ENCODE measurements at regions not wholly inside any gene's neighbourhood (a gene's known extent, or its start where the extent isn't known, plus 50 kb on each side); places are given as distances from the start of the nearest gene placed in this dataset.

- H3K4me1 ChIP-seq (ENCODE audit: insufficient read depth, poor library complexity, severe bottlenecking), result no peaks in the 10 kb centered on the region
- H3K27me3 ChIP-seq (ENCODE audit: insufficient read depth, poor library complexity, severe bottlenecking), result no peaks in the 10 kb centered on the region
- no peaks in the 10 kb centered on the region for H3K9me3 ChIP-seq (ENCODE audit: severe bottlenecking)
- H3K36me3 ChIP-seq (ENCODE audit: low read depth), result no peaks in the 10 kb centered on the region
- H3K4me3 ChIP-seq (ENCODE audit: severe bottlenecking), result no peak overlapping the region
- no peak for DNase-seq (ENCODE audit: low spot score)
- no peak overlapping the region for H3K27ac ChIP-seq (ENCODE audit: poor library complexity, severe bottlenecking)
- TF ChIP-seq, protein P1, sequence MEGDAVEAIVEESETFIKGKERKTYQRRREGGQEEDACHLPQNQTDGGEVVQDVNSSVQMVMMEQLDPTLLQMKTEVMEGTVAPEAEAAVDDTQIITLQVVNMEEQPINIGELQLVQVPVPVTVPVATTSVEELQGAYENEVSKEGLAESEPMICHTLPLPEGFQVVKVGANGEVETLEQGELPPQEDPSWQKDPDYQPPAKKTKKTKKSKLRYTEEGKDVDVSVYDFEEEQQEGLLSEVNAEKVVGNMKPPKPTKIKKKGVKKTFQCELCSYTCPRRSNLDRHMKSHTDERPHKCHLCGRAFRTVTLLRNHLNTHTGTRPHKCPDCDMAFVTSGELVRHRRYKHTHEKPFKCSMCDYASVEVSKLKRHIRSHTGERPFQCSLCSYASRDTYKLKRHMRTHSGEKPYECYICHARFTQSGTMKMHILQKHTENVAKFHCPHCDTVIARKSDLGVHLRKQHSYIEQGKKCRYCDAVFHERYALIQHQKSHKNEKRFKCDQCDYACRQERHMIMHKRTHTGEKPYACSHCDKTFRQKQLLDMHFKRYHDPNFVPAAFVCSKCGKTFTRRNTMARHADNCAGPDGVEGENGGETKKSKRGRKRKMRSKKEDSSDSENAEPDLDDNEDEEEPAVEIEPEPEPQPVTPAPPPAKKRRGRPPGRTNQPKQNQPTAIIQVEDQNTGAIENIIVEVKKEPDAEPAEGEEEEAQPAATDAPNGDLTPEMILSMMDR (IDR thresholded peaks at IDR 0.05; ENCODE audit: poor library complexity, severe bottlenecking), result no peak
- no peak for ATAC-seq (ENCODE audit: low read depth)
Observed at GRCh38 chr6:143616741-143617140, 61.0 kb upstream of the PHACTR2 start.

DNA sequence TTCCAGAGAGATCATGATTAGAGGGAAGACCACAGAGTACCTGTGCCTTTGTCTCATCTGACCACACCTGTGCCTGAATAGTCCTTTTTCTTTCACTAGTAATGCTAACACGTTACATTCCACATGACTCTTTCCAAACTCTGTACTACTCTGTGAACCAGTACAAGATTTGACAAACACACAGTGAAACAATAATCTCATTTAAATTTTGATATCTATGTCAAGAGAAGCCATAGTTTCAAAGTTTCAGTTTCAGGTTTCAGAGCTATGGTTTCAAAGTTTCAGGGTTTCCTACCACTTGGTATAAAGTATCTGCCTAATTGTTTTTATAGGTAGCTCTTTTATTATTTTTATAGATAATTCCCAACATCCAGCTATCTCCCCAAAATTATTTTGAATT, 62.0 kb upstream of the PHACTR2 start:
- ATAC-seq (ENCODE audit: low read depth), result no peak
- H3K27ac ChIP-seq (ENCODE audit: poor library complexity, severe bottlenecking), result no peak overlapping the region
- TF ChIP-seq, protein P1 (IDR thresholded peaks at IDR 0.05; ENCODE audit: poor library complexity, severe bottlenecking), result no peak

DNA sequence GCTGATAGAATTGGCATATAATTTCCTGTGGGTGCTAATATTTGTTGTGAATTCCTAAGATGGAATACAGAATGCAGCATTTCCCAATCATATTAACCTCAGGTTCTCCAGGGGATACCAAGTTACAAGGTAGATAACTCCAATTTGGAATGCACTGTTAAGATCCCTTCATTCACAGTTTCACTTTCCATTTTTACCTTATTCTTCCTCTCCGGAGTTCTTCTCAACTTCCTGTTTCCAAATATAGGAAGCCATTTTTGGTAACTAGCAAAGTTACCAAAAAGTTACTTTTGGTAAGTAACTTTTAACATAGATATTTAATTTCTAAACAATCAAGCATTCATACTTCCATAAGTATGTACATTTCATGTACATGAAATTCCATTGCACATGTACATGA, 63.5 kb upstream of the PHACTR2 start:
- ATAC-seq (ENCODE audit: low read depth) (no peak), DNase-seq (ENCODE audit: low spot score) (no peak)
- TF ChIP-seq, protein P1 (IDR thresholded peaks at IDR 0.05; ENCODE audit: poor library complexity, severe bottlenecking), result no peak

More for the DNA sequence above, 62.0 kb upstream of the PHACTR2 start:
- H3K4me3 ChIP-seq (ENCODE audit: severe bottlenecking), result no peak overlapping the region
- no peak for DNase-seq (ENCODE audit: low spot score)
- H3K27me3 ChIP-seq (ENCODE audit: insufficient read depth, poor library complexity, severe bottlenecking), result no peaks in the 10 kb centered on the region
- H3K9me3 ChIP-seq (ENCODE audit: severe bottlenecking), result no peaks in the 10 kb centered on the region
- H3K4me1 ChIP-seq (ENCODE audit: insufficient read depth, poor library complexity, severe bottlenecking), result no peaks in the 10 kb centered on the region
- H3K36me3 ChIP-seq (ENCODE audit: low read depth), result no peaks in the 10 kb centered on the region

GRCh38 chr6:143613749-143614148, 64.0 kb upstream of the PHACTR2 start:
- no peaks in the 10 kb centered on the region for H3K27me3 ChIP-seq (ENCODE audit: insufficient read depth, poor library complexity, severe bottlenecking)
- no peak for DNase-seq (ENCODE audit: low spot score)
- TF ChIP-seq, protein P1 (IDR thresholded peaks at IDR 0.05; ENCODE audit: poor library complexity, severe bottlenecking), result no peak
- no peak overlapping the region for H3K27ac ChIP-seq (ENCODE audit: poor library complexity, severe bottlenecking)
- ATAC-seq (ENCODE audit: low read depth), result no peak
- no peak overlapping the region for H3K4me3 ChIP-seq (ENCODE audit: severe bottlenecking)
- H3K9me3 ChIP-seq (ENCODE audit: severe bottlenecking), result no peaks in the 10 kb centered on the region
- H3K4me1 ChIP-seq (ENCODE audit: insufficient read depth, poor library complexity, severe bottlenecking), result no peaks in the 10 kb centered on the region
- no peaks in the 10 kb centered on the region for H3K36me3 ChIP-seq (ENCODE audit: low read depth)

More for the DNA sequence above, 63.5 kb upstream of the PHACTR2 start:
- Histone ChIP-seq H3K36me3 (ENCODE audit: low read depth) (no peaks in the 10 kb centered on the region), H3K27me3 (ENCODE audit: insufficient read depth, poor library complexity, severe bottlenecking) (no peaks in the 10 kb centered on the region), H3K27ac (ENCODE audit: poor library complexity, severe bottlenecking) (no peak overlapping the region), H3K9me3 (ENCODE audit: severe bottlenecking) (no peaks in the 10 kb centered on the region), H3K4me3 (ENCODE audit: severe bottlenecking) (no peak overlapping the region), H3K4me1 (ENCODE audit: insufficient read depth, poor library complexity, severe bottlenecking) (no peaks in the 10 kb centered on the region)

- H3K4me1 ChIP-seq (ENCODE audit: insufficient read depth, poor library complexity, severe bottlenecking), result no peaks in the 10 kb centered on the region
- TF ChIP-seq, protein P1 (IDR thresholded peaks at IDR 0.05; ENCODE audit: poor library complexity, severe bottlenecking), result no peak
- no peaks in the 10 kb centered on the region for H3K9me3 ChIP-seq (ENCODE audit: severe bottlenecking)
- H3K27me3 ChIP-seq (ENCODE audit: insufficient read depth, poor library complexity, severe bottlenecking), result no peaks in the 10 kb centered on the region
- H3K27ac ChIP-seq (ENCODE audit: poor library complexity, severe bottlenecking), result no peak overlapping the region
- no peak overlapping the region for H3K4me3 ChIP-seq (ENCODE audit: severe bottlenecking)
- ATAC-seq (ENCODE audit: low read depth) (no peak), DNase-seq (ENCODE audit: low spot score) (no peak)
- no peaks in the 10 kb centered on the region for H3K36me3 ChIP-seq (ENCODE audit: low read depth)
Observed at GRCh38 chr6:143612186-143612585, 65.6 kb upstream of the PHACTR2 start.
